GM12878 (cell line): ENCODE measurements at regions not wholly inside any gene's neighbourhood (a gene's known extent, or its start where the extent isn't known, plus 50 kb on each side); places are given as distances from the start of the nearest gene placed in this dataset.
A peak's percentile ranks its signal among the peaks of the same experiment; 100 is the strongest.

Experiments used
- ATAC-seq: fragments of 200-7000 bp; cut with Tn5 transposase; 3 replicates; pipeline ENCODE4 v1.9.1; 2020; ENCODE audit warnings: mild to moderate bottlenecking, moderate library complexity
- BruUV-seq: library from RNA; stranded (reverse); fragments of 400-500 nt; replicated peaks from 2 replicates; lab custom pipeline; 2021; lab: Mats Ljungman, UMichigan
- CTCF ChIA-PET: fragments of 300-600 bp; sonication (Branson Sonifier 250); formaldehyde crosslinking; extraction: SDS; loops from one replicate; lab custom pipeline; 2021; ENCODE audit warnings: inconsistent platforms; lab: Yijun Ruan, JAX
- POLR2A ChIA-PET: fragments of 350-600 bp; formaldehyde crosslinking; extraction: SDS; loops from one replicate; lab custom pipeline; 2021; ENCODE audit warnings: inconsistent platforms; lab: Charles Lee
- RAD21 ChIA-PET: fragments of 300-600 bp; sonication (Branson Sonifier 250); formaldehyde crosslinking; loops from one replicate; lab custom pipeline; 2023; ENCODE audit warnings: antibody characterized with exemption; ENCODE audit not compliant: unreplicated experiment; lab: Charles Lee
- SMC1A ChIA-PET: fragments of 300-600 bp; sonication (Branson Sonifier 250); formaldehyde crosslinking; loops from one replicate; lab custom pipeline; 2023; ENCODE audit not compliant: unreplicated experiment, uncharacterized antibody; lab: Charles Lee
- DNase-seq: peaks from one replicate; pipeline ENCODE4 v3.0.0-alpha.2; 2011; ENCODE audit warnings: low read depth, low spot score
- FAIRE-seq: peaks from 3 replicates; lab custom pipeline; 2011; peaks lifted over from hg19 to GRCh38; lab: Jason Lieb, UNC
- H2AFZ ChIP-seq: 2 replicates; pipeline ENCODE4 v1.6.0; 2011; ENCODE audit warnings: low read depth, low read length, control low read depth; ENCODE audit not compliant: control insufficient read depth
- H3K27ac ChIP-seq: 2 replicates; pipeline ENCODE4 v1.5.1; 2011; ENCODE audit warnings: control low read depth; ENCODE audit not compliant: control insufficient read depth, insufficient read depth
- H3K27me3 ChIP-seq, 2 experiments: replicated peaks in 1 of 2; 2 replicates each; pipeline versions ENCODE4 v1.6.0 to v1.6.1; 2011; ENCODE audit warnings: low read length in 1 of 2; ENCODE audit not compliant: control insufficient read depth in 2 of 2, insufficient read depth in 2 of 2
- H3K36me3 ChIP-seq, 2 experiments: 2 replicates each; pipeline ENCODE4 v1.5.1; 2011; ENCODE audit warnings: low read length in 1 of 2; ENCODE audit not compliant: control insufficient read depth in 2 of 2, insufficient read depth in 2 of 2
- H3K4me1 ChIP-seq: 2 replicates; pipeline ENCODE4 v1.6.1; 2011; ENCODE audit warnings: mild to moderate bottlenecking, low read length, moderate library complexity, mixed read lengths; ENCODE audit not compliant: control insufficient read depth, insufficient read depth
- H3K4me2 ChIP-seq: 2 replicates; pipeline ENCODE4 v1.6.0; 2011; ENCODE audit warnings: control low read depth; ENCODE audit not compliant: control insufficient read depth, insufficient read depth
- H3K4me3 ChIP-seq: fragments of 200-600 bp; sonication (generic); 2 replicates; pipeline ENCODE4 v1.5.1; 2016
- H3K79me2 ChIP-seq: 2 replicates; pipeline ENCODE4 v1.6.0; 2011; ENCODE audit warnings: low read length; ENCODE audit not compliant: control insufficient read depth, insufficient read depth
- H3K9ac ChIP-seq: 2 replicates; pipeline ENCODE4 v1.8.0; 2011; ENCODE audit warnings: low read length, control low read depth, mixed read lengths; ENCODE audit not compliant: control insufficient read depth, insufficient read depth
- H3K9me3 ChIP-seq: replicated peaks from 3 replicates; pipeline ENCODE4 v1.5.1; 2011; ENCODE audit warnings: mild to moderate bottlenecking, low read length; ENCODE audit not compliant: control insufficient read depth, insufficient read depth
- H4K20me1 ChIP-seq: 2 replicates; pipeline ENCODE4 v1.6.0; 2011; ENCODE audit not compliant: control insufficient read depth, insufficient read depth
- ATF7 ChIP-seq: fragments of 450-650 bp; IDR thresholded peaks from 2 replicates; pipeline ENCODE4 v1.6.1; 2016; ENCODE audit warnings: low read depth, mild to moderate bottlenecking
- DPF2 ChIP-seq: fragments of 450-650 bp; IDR thresholded peaks from 2 replicates; pipeline ENCODE4 v1.6.1; 2017; ENCODE audit warnings: mild to moderate bottlenecking
- ETV6 ChIP-seq, 2 experiments: fragments of 450-650 bp in 1 of 2; IDR thresholded peaks in 1 of 2; conservative IDR thresholded peaks in 1 of 2; 2 replicates each; pipeline ENCODE4 v1.6.1; 2014; ENCODE audit warnings: antibody characterized with exemption in 1 of 2, borderline replicate concordance in 1 of 2, low read depth in 1 of 2, mild to moderate bottlenecking in 1 of 2, moderate library complexity in 1 of 2
- NKRF ChIP-seq: fragments of 450-650 bp; conservative IDR thresholded peaks from 2 replicates; pipeline ENCODE4 v1.6.1; 2017; ENCODE audit warnings: mild to moderate bottlenecking, moderate library complexity
- SMARCA5 ChIP-seq: fragments of 450-650 bp; IDR thresholded peaks from 2 replicates; pipeline ENCODE4 v1.6.1; 2017; ENCODE audit warnings: mild to moderate bottlenecking
- SREBF1 ChIP-seq: IDR thresholded peaks from 2 replicates; pipeline ENCODE4 v1.6.1; 2012; ENCODE audit warnings: mild to moderate bottlenecking, low read length
- TCF12 ChIP-seq: IDR thresholded peaks from 2 replicates; pipeline ENCODE4 v1.6.1; 2011; ENCODE audit warnings: low read depth, mild to moderate bottlenecking, low read length
- ZNF207 ChIP-seq: fragments of 450-650 bp; IDR thresholded peaks from 2 replicates; pipeline ENCODE4 v1.6.1; 2014; ENCODE audit warnings: antibody characterized with exemption, mild to moderate bottlenecking, borderline replicate concordance
- ZNF622 ChIP-seq: fragments of 450-650 bp; IDR thresholded peaks from 2 replicates; pipeline ENCODE4 v1.6.1; 2017; ENCODE audit warnings: mild to moderate bottlenecking, inconsistent platforms
- ZSCAN29 ChIP-seq: fragments of 450-650 bp; IDR thresholded peaks from 2 replicates; pipeline ENCODE4 v1.6.1; 2017; ENCODE audit warnings: mild to moderate bottlenecking, moderate library complexity
- WGBS: methylation state at CpG from one replicate; pipeline ENCODE4 v1.1.6; 2016; ENCODE audit warnings: low lambda C conversion rate; ENCODE audit not compliant: insufficient replicate concordance, insufficient coverage; ENCODE audit errors: missing lambda C conversion rate; 5-methylcytosine and 5-hydroxymethylcytosine counted together
- in situ Hi-C: fragments of 300-500 bp; cut with MboI; formaldehyde crosslinking; loops from 9 replicates; pipeline ENCODE4 v1.14.3; 2018; ENCODE audit warnings: mixed read lengths
- intact Hi-C: fragments of 100-400 bp; cut with micrococcal nuclease; formaldehyde crosslinking; loops from one replicate; pipeline ENCODE4 v1.14.2; 2022; ENCODE audit not compliant: unreplicated experiment
- TF ChIP-seq, protein P1 (sequence below): fragments of 450-650 bp; IDR thresholded peaks from 2 replicates; pipeline ENCODE4 v1.6.1; 2014; ENCODE audit warnings: mild to moderate bottlenecking
- TF ChIP-seq, protein P2 (sequence below): fragments of 450-650 bp; formaldehyde crosslinking; IDR thresholded peaks from 2 replicates; pipeline ENCODE4 v1.4.0; 2022; ENCODE audit warnings: mild to moderate bottlenecking, moderate library complexity
- TF ChIP-seq, protein P3 (sequence below): fragments of 450-650 bp; IDR thresholded peaks from 2 replicates; pipeline ENCODE4 v1.6.1; 2017; ENCODE audit warnings: mild to moderate bottlenecking, moderate library complexity

- DNase-seq (no peak), ATAC-seq (peak; percentile 31), FAIRE-seq (no peak)
- intact Hi-C loops = no loop called here
- SMC1A ChIA-PET = no interaction called here
- POLR2A ChIA-PET = no interaction called here
- Histone ChIP-seq H3K9me3 (no peaks in the 10 kb centered on the region), H3K9ac (no peak overlapping the region), H3K4me3 (no peak overlapping the region), H3K4me1 (no peaks in the 10 kb centered on the region), H3K79me2 (no peaks in the 10 kb centered on the region), H2AFZ (no peak overlapping the region), H3K36me3 (no peaks in the 10 kb centered on the region), H3K4me2 (no peak overlapping the region), H3K27ac (no peak overlapping the region), H4K20me1 (no peaks in the 10 kb centered on the region), H3K27me3 (no peaks in the 10 kb centered on the region)
- RAD21 ChIA-PET = no interaction called here
- BruUV-seq = no TSS peak
- CTCF ChIA-PET = no interaction called here
- in situ Hi-C loops = no loop called here
- TF ChIP-seq NKRF (no peak), ZNF622 (no peak), ATF7 (no peak), ZNF207 (no peak), SMARCA5 (no peak), DPF2 (no peak), ETV6 (conservative IDR thresholded peaks at IDR 0.05 in 1 of 2, IDR thresholded peaks at IDR 0.05 in 1 of 2; ENCODE audit: borderline replicate concordance in 1 of 2, low read depth in 1 of 2) (no peak), ZSCAN29 (no peak), SREBF1 (no peak), TCF12 (no peak)
- TF ChIP-seq, protein P1, sequence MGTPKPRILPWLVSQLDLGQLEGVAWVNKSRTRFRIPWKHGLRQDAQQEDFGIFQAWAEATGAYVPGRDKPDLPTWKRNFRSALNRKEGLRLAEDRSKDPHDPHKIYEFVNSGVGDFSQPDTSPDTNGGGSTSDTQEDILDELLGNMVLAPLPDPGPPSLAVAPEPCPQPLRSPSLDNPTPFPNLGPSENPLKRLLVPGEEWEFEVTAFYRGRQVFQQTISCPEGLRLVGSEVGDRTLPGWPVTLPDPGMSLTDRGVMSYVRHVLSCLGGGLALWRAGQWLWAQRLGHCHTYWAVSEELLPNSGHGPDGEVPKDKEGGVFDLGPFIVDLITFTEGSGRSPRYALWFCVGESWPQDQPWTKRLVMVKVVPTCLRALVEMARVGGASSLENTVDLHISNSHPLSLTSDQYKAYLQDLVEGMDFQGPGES = no peak
- TF ChIP-seq, protein P2, sequence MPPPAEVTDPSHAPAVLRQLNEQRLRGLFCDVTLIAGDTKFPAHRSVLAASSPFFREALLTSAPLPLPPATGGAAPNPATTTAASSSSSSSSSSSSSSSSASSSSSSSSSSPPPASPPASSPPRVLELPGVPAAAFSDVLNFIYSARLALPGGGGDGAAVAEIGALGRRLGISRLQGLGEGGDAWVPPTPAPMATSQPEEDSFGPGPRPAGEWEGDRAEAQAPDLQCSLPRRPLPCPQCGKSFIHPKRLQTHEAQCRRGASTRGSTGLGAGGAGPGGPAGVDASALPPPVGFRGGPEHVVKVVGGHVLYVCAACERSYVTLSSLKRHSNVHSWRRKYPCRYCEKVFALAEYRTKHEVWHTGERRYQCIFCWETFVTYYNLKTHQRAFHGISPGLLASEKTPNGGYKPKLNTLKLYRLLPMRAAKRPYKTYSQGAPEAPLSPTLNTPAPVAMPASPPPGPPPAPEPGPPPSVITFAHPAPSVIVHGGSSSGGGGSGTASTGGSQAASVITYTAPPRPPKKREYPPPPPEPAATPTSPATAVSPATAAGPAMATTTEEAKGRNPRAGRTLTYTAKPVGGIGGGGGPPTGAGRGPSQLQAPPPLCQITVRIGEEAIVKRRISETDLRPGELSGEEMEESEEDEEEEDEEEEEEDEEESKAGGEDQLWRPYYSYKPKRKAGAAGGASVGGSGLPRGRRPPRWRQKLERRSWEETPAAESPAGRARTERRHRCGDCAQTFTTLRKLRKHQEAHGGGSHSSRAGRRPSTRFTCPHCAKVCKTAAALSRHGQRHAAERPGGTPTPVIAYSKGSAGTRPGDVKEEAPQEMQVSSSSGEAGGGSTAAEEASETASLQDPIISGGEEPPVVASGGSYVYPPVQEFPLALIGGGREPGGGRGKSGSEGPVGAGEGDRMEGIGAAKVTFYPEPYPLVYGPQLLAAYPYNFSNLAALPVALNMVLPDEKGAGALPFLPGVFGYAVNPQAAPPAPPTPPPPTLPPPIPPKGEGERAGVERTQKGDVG (CRISPR knock-in tag) = no peak
- TF ChIP-seq, protein P3, sequence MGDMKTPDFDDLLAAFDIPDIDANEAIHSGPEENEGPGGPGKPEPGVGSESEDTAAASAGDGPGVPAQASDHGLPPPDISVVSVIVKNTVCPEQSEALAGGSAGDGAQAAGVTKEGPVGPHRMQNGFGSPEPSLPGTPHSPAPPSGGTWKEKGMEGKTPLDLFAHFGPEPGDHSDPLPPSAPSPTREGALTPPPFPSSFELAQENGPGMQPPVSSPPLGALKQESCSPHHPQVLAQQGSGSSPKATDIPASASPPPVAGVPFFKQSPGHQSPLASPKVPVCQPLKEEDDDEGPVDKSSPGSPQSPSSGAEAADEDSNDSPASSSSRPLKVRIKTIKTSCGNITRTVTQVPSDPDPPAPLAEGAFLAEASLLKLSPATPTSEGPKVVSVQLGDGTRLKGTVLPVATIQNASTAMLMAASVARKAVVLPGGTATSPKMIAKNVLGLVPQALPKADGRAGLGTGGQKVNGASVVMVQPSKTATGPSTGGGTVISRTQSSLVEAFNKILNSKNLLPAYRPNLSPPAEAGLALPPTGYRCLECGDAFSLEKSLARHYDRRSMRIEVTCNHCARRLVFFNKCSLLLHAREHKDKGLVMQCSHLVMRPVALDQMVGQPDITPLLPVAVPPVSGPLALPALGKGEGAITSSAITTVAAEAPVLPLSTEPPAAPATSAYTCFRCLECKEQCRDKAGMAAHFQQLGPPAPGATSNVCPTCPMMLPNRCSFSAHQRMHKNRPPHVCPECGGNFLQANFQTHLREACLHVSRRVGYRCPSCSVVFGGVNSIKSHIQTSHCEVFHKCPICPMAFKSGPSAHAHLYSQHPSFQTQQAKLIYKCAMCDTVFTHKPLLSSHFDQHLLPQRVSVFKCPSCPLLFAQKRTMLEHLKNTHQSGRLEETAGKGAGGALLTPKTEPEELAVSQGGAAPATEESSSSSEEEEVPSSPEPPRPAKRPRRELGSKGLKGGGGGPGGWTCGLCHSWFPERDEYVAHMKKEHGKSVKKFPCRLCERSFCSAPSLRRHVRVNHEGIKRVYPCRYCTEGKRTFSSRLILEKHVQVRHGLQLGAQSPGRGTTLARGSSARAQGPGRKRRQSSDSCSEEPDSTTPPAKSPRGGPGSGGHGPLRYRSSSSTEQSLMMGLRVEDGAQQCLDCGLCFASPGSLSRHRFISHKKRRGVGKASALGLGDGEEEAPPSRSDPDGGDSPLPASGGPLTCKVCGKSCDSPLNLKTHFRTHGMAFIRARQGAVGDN = no peak
- 45% methylated on average over 1 of the region's 1 CpG for WGBS
Measured at GRCh38 chr10:65342245-65342644, 1583.6 kb upstream of the LRRTM3 start.
